ENCODE measurements at regions not wholly inside any gene's neighbourhood (a gene's known extent, or its start where the extent isn't known, plus 50 kb on each side); places are given as distances from the start of the nearest gene placed in this dataset.

- DNase-seq (ENCODE audit: low spot score) (no peak), FAIRE-seq (no peak)
These were observed 459.9 kb downstream of the BCKDHB start for GRCh38 chr6:80566361-80566760.

GRCh38 chr6:80553071-80553740, 446.7 kb downstream of the BCKDHB start:
- DNase-seq (ENCODE audit: low spot score) (no peak), FAIRE-seq (no peak)

GRCh38 chr6:80550748-80551147, 444.3 kb downstream of the BCKDHB start:
- FAIRE-seq (no peak), DNase-seq (ENCODE audit: low spot score) (no peak)

GRCh38 chr6:80550281-80550680, 443.8 kb downstream of the BCKDHB start:
- DNase-seq (ENCODE audit: low spot score) (no peak), FAIRE-seq (no peak)

- FAIRE-seq, result no peak
- DNase-seq (ENCODE audit: low spot score), result no peak
These were observed 442.1 kb downstream of the BCKDHB start for GRCh38 chr6:80548532-80548931.

GRCh38 chr6:80547827-80548226, 441.4 kb downstream of the BCKDHB start:
- peak; percentile 62 for FAIRE-seq

GRCh38 chr6:80544976-80545722, 438.7 kb downstream of the BCKDHB start:
- no peak for DNase-seq (ENCODE audit: low spot score)
- FAIRE-seq, result no peak

More at GRCh38 chr6:80547827-80548226, 441.4 kb downstream of the BCKDHB start:
- DNase-seq (ENCODE audit: low spot score), result peak; percentile 63

- DNase-seq (ENCODE audit: low spot score), result no peak
- no peak for FAIRE-seq
These were observed 438.1 kb downstream of the BCKDHB start for GRCh38 chr6:80544555-80544954.

GRCh38 chr6:80543598-80544222, 437.2 kb downstream of the BCKDHB start:
- DNase-seq (ENCODE audit: low spot score) (peak; percentile 87), FAIRE-seq (peak; percentile 83)

GRCh38 chr6:80543151-80543550, 436.7 kb downstream of the BCKDHB start:
- no peak for FAIRE-seq
- no peak for DNase-seq (ENCODE audit: low spot score)

GRCh38 chr6:80541886-80542285, 435.4 kb downstream of the BCKDHB start:
- peak; percentile 21 for DNase-seq (ENCODE audit: low spot score)
- FAIRE-seq, result peak; percentile 74

- FAIRE-seq, result peak; percentile 96
These were observed 434.7 kb downstream of the BCKDHB start for GRCh38 chr6:80541181-80541580.

GRCh38 chr6:80540700-80541099, 434.2 kb downstream of the BCKDHB start:
- no peak for FAIRE-seq
- DNase-seq (ENCODE audit: low spot score), result peak; percentile 5

More at GRCh38 chr6:80541181-80541580, 434.7 kb downstream of the BCKDHB start:
- DNase-seq (ENCODE audit: low spot score), result peak; percentile 89

GRCh38 chr6:80537118-80537972, 430.9 kb downstream of the BCKDHB start:
- FAIRE-seq (no peak), DNase-seq (ENCODE audit: low spot score) (no peak)

GRCh38 chr6:80535914-80536565, 429.6 kb downstream of the BCKDHB start:
- FAIRE-seq (no peak), DNase-seq (ENCODE audit: low spot score) (no peak)

GRCh38 chr6:80531681-80532619, 425.5 kb downstream of the BCKDHB start:
- DNase-seq (ENCODE audit: low spot score) (no peak), FAIRE-seq (no peak)

GRCh38 chr6:80530103-80530502, 423.6 kb downstream of the BCKDHB start:
- FAIRE-seq, result no peak
- no peak for DNase-seq (ENCODE audit: low spot score)

GRCh38 chr6:80528115-80528514, 421.6 kb downstream of the BCKDHB start:
- DNase-seq (ENCODE audit: low spot score) (no peak), FAIRE-seq (no peak)

GRCh38 chr6:80527552-80528052, 421.1 kb downstream of the BCKDHB start:
- FAIRE-seq (no peak), DNase-seq (ENCODE audit: low spot score) (no peak)

Measured in RCC 7860 (cell line).